ENCODE measurements at regions not wholly inside any gene's neighbourhood (a gene's known extent, or its start where the extent isn't known, plus 50 kb on each side); places are given as distances from the start of the nearest gene placed in this dataset.
"Not testable (repeated sequence)": the region's sequence is repeated elsewhere in the genome, so short reads cannot be mapped to it uniquely, and the experiment has no call there.

GRCh38 chrX:89416930-89417329, 504.8 kb upstream of the TGIF2LX start:
- not testable (repeated sequence) for TF ChIP-seq CTCF (IDR thresholded peaks at IDR 0.05; ENCODE audit: borderline replicate concordance, extremely low read depth, low read length, poor library complexity, severe bottlenecking); EZH2 (IDR thresholded peaks at IDR 0.05; ENCODE audit: borderline replicate concordance, low read depth, low read length, severe bottlenecking)

Data from DND-41 (cell line).